ENCODE measurements at regions not wholly inside any gene's neighbourhood (a gene's known extent, or its start where the extent isn't known, plus 50 kb on each side); places are given as distances from the start of the nearest gene placed in this dataset.

DNA sequence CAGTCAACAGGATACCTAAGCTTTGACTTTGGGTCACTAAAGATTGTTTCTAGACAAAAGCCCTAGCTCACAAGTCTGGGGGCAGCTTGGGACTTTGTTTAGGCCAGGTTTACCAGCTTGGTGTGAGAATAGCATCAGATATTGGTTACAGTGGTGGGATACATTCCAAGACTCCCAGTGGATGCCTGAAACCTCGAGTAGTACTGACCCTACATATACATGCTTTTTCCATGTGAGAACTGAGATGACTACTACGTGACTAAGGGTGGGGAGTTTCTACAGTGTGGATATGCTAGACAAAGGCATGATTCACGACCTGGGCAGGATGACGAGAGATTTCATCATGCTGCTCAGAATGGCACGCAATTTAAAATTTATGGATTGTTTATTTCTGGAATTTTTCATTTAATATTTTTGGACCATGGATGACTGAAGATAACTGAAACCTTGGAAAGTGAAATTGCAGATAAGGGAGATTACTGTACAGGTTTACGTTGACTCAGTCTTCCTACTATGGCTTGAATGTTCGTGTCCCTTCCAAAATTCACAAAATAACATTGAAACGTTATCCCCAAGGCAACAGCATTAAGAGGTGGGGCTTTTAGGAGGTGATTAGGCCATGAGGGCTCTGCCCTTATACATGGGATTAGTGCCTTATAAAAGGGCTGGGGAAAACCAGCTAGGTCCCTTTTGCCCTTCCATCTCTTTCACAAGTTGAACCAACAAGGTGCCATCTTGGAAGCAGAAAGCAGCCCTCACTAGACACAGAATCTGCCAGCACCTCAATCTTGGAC lies 50.2 kb upstream of the CTAGE1 start:
- TF ChIP-seq TAF1 (IDR thresholded peaks at IDR 0.05; ENCODE audit: low read depth, low read length) (no peak), PAX5 (IDR thresholded peaks at IDR 0.05; ENCODE audit: insufficient read depth, low read length, severe bottlenecking) (no peak), SPI1 (IDR thresholded peaks at IDR 0.05; ENCODE audit: low read depth, low read length) (no peak), POLR2A (IDR thresholded peaks at IDR 0.05; ENCODE audit: low read depth, low read length) (no peak), POLR2AphosphoS5 (IDR thresholded peaks at IDR 0.05; ENCODE audit: low read depth, low read length) (no peak), POU2F2 (IDR thresholded peaks at IDR 0.05; ENCODE audit: low read depth, low read length) (no peak)
- no peak for FAIRE-seq
- DNase-seq (ENCODE audit: insufficient read length, low spot score) = no peak

DNA sequence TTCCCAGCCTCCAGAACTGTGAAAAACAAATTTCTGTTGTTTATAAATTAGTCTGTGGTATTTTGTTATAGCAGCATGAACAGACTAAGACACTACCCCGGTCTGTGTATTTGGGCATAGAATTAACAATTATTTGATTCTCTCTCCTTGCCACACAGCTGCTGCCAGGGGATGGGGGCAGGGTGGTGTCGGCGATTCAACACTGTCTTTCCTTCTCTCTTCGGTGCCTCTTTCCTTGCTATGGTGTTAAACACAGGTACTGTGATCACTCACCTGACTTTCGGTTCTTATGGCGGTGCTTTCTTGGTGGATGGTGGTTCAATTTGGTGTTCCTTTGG lies 50.8 kb upstream of the CTAGE1 start:
- DNase-seq (ENCODE audit: insufficient read length, low spot score) (no peak), FAIRE-seq (no peak)
- TF ChIP-seq PAX5 (IDR thresholded peaks at IDR 0.05; ENCODE audit: insufficient read depth, low read length, severe bottlenecking) (no peak), TAF1 (IDR thresholded peaks at IDR 0.05; ENCODE audit: low read depth, low read length) (no peak), SPI1 (IDR thresholded peaks at IDR 0.05; ENCODE audit: low read depth, low read length) (no peak), POU2F2 (IDR thresholded peaks at IDR 0.05; ENCODE audit: low read depth, low read length) (no peak), POLR2AphosphoS5 (IDR thresholded peaks at IDR 0.05; ENCODE audit: low read depth, low read length) (no peak), POLR2A (IDR thresholded peaks at IDR 0.05; ENCODE audit: low read depth, low read length) (no peak)

DNA sequence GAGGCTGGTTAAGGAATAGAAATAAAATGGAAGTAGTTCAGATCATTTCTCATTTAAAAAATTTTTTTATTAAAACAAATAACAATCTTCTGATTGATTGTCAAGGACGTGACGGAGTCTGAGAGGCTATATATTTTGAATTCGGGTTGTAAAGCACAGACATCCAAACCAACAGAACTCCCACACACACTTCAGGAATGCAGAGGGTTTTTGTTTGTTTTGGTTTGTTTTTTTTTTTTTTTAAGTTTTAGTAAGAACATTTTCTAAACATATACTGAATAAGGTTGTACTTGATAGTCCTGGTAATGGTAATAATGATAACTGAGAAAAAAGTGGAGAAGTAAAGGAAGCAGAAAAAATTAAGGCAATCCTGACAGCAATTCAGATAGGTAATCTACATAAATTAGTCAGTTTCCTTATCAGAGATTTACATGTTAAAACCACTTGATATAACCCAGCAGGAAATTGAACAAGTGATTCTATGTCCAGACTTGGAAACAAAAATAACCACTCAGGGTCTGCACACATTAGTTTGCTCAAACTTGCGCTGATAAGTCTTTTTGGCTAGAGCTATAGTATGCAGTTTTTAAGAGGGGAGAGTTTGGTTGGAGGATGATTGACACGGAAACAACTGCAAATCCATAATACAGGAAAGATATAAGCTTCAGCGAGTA lies 51.5 kb upstream of the CTAGE1 start:
- FAIRE-seq (no peak), DNase-seq (ENCODE audit: insufficient read length, low spot score) (no peak)
- no peak for TF ChIP-seq TAF1 (IDR thresholded peaks at IDR 0.05; ENCODE audit: low read depth, low read length)
- no peak for TF ChIP-seq PAX5 (IDR thresholded peaks at IDR 0.05; ENCODE audit: insufficient read depth, low read length, severe bottlenecking)
- no peak for TF ChIP-seq POLR2AphosphoS5 (IDR thresholded peaks at IDR 0.05; ENCODE audit: low read depth, low read length)
- no peak for TF ChIP-seq POLR2A (IDR thresholded peaks at IDR 0.05; ENCODE audit: low read depth, low read length)
- no peak for TF ChIP-seq POU2F2 (IDR thresholded peaks at IDR 0.05; ENCODE audit: low read depth, low read length)
- TF ChIP-seq SPI1 (IDR thresholded peaks at IDR 0.05; ENCODE audit: low read depth, low read length) = no peak

DNA sequence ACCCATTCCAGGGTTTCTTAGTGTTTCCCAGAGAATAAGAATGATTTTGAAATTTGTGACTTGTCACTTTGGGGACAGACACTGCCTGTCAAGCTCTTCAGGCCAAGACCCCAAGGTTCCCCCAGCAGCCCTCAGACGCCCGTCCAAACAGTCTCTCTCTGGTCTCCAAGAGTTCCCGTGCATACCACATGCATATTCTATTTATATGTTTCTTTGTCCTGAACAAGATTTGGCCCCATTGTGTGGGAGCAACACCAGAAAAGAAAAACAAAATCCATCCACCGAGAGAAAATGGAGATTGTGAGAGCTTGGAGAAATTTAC lies 52.2 kb upstream of the CTAGE1 start:
- DNase-seq (ENCODE audit: insufficient read length, low spot score) = no peak
- no peak for FAIRE-seq

DNA sequence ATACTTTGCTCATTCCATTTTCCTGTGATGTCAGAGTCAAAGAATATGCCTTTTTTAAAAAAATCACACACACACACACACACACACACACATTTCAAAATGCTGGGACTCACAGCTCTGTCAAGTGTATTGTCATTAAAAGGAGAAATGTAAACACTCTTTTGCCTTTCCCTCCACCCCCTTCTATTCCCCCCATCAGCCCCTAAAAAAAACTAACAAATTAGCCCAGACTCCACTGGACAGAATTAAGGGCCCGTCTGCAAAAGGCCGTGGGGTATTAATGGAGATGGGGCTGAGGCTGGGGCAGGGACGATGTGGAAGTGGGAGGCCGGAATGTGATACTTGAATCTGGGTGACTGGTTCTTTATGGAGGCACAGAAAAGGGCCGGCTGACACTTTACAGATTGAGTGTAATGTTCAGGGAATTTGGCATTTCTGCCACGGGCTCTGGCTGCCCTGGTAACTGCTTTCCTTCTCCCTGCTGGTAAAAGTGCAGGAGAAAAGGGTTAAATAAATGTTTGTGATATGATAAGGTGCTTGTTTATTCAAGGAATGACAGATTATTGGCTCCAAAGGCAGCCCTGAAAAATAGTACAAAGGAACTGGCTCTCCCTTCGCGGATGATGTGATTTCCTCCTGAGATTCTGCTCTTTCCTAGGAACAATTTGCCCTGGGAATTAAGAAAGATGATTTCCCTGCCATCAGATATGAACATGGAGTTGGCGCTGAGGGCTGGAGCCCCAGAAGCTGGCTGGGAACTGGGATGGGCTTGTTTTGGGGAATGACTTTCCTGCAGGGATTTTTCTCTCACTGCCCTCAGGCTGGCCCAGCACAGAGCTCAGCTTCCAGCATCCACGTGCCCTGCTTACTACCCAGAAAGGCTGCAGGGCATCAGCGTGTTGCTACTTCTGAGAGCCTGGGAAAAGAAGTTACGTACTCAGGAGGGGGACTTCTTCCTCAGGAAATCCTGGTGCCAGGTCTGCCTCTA lies 52.8 kb upstream of the CTAGE1 start:
- DNase-seq (ENCODE audit: insufficient read length, low spot score) (no peak), FAIRE-seq (no peak)
- no peak for TF ChIP-seq POU2F2 (IDR thresholded peaks at IDR 0.05; ENCODE audit: low read depth, low read length)
- no peak for TF ChIP-seq TAF1 (IDR thresholded peaks at IDR 0.05; ENCODE audit: low read depth, low read length)
- no peak for TF ChIP-seq PAX5 (IDR thresholded peaks at IDR 0.05; ENCODE audit: insufficient read depth, low read length, severe bottlenecking)

More for the DNA sequence above, 52.2 kb upstream of the CTAGE1 start:
- TF ChIP-seq PAX5 (IDR thresholded peaks at IDR 0.05; ENCODE audit: insufficient read depth, low read length, severe bottlenecking) = no peak
- TF ChIP-seq POLR2AphosphoS5 (IDR thresholded peaks at IDR 0.05; ENCODE audit: low read depth, low read length) = no peak
- TF ChIP-seq TAF1 (IDR thresholded peaks at IDR 0.05; ENCODE audit: low read depth, low read length) = no peak
- TF ChIP-seq SPI1 (IDR thresholded peaks at IDR 0.05; ENCODE audit: low read depth, low read length) = no peak
- no peak for TF ChIP-seq POU2F2 (IDR thresholded peaks at IDR 0.05; ENCODE audit: low read depth, low read length)
- no peak for TF ChIP-seq POLR2A (IDR thresholded peaks at IDR 0.05; ENCODE audit: low read depth, low read length)

DNA sequence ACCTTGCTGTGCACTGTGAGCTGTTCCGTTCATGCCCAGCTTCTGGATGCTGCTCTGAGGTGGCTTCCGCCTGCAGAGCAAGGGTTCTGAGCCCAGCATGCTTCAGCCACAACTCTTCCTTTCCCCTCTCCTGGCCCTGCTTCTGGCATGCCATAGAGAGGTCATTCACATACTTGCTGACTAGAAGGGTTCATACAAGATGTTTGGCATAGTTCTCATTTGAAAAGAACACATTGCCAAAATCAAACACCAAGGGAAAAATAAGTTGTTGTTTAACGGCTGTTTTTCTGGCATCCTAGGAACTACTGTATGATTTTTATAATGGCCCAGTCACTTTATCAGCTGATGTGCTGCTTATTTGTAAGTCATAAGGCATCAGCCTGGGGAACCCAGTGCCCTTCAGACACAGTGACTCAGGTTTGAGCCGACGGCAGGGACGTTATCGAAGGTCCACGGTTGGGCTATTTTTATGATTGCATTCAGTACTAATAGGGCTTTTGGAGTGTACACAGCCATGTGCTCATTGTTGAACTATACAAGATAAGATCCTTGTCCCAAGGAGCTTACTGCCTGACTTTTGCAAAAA lies 53.9 kb upstream of the CTAGE1 start:
- no peak for FAIRE-seq
- TF ChIP-seq POLR2A (IDR thresholded peaks at IDR 0.05; ENCODE audit: low read depth, low read length) = no peak
- no peak for TF ChIP-seq PAX5 (IDR thresholded peaks at IDR 0.05; ENCODE audit: insufficient read depth, low read length, severe bottlenecking)
- TF ChIP-seq TAF1 (IDR thresholded peaks at IDR 0.05; ENCODE audit: low read depth, low read length) = no peak
- no peak for TF ChIP-seq POLR2AphosphoS5 (IDR thresholded peaks at IDR 0.05; ENCODE audit: low read depth, low read length)
- no peak for TF ChIP-seq POU2F2 (IDR thresholded peaks at IDR 0.05; ENCODE audit: low read depth, low read length)
- TF ChIP-seq SPI1 (IDR thresholded peaks at IDR 0.05; ENCODE audit: low read depth, low read length) = no peak

DNA sequence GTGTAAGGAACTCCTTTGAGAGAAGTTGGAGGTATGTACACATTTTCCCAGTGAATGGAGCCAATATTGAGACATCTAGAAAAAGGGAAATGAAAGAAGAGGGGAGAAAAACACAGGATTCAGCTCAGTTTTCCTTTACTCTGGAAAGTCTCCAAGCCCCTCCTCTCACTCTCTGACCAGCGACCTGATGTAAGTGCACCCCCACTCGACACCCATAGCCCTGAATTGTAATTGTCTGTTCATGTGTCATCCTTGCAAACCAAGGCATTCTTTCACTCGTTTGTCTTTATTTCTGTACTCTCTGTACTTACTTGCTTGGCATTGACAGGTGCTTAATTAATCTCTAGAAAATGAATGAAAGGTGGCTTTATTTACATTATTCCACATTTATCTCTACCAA lies 55.7 kb upstream of the CTAGE1 start:
- DNase-seq (ENCODE audit: insufficient read length, low spot score) = no peak
- no peak for FAIRE-seq
- TF ChIP-seq SPI1 (IDR thresholded peaks at IDR 0.05; ENCODE audit: low read depth, low read length) = no peak

More for the DNA sequence above, 53.9 kb upstream of the CTAGE1 start:
- DNase-seq (ENCODE audit: insufficient read length, low spot score) = no peak

DNA sequence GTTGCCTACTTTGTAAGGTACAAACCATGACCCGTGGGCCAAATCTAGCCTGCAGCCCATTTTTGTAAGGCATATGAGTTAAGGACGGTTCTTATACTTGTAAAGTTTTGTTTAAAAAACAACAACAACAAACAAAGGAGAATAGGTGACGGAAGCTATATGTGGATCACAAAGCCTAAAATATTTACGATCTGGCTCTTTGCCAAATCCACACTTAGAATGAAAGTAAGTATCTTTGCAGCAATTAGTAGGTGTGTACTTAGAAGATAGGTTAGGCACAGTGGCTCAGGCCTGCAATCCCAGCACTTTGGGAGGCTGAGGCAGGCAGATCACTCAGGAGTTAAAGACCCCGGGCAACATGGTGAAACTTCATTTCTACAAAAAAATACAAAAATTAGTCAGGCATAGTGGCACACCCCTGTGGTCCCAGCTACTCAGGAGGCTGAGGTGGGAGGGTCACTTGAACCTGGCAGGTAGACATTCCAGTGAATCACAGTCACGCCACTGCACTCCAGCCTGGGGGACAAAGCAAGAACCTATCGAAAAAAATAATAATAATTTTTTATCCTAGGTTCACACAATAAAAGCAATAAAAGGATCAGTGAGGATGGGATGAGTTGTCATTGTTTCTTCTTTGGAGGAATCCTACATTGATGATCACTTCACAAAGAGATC lies 57.8 kb upstream of the CTAGE1 start:
- DNase-seq (ENCODE audit: insufficient read length, low spot score) (no peak), FAIRE-seq (no peak)
- TF ChIP-seq POU2F2 (IDR thresholded peaks at IDR 0.05; ENCODE audit: low read depth, low read length) (no peak), TAF1 (IDR thresholded peaks at IDR 0.05; ENCODE audit: low read depth, low read length) (no peak), SPI1 (IDR thresholded peaks at IDR 0.05; ENCODE audit: low read depth, low read length) (no peak), POLR2AphosphoS5 (IDR thresholded peaks at IDR 0.05; ENCODE audit: low read depth, low read length) (no peak), PAX5 (IDR thresholded peaks at IDR 0.05; ENCODE audit: insufficient read depth, low read length, severe bottlenecking) (no peak), POLR2A (IDR thresholded peaks at IDR 0.05; ENCODE audit: low read depth, low read length) (no peak)
